Epithelial cell of esophagus (primary cell): ENCODE measurements at regions not wholly inside any gene's neighbourhood (a gene's known extent, or its start where the extent isn't known, plus 50 kb on each side); places are given as distances from the start of the nearest gene placed in this dataset.
A peak's percentile ranks its signal among the peaks of the same experiment; 100 is the strongest.

Source experiments
- DNase-seq: peaks from one replicate; pipeline ENCODE4 v3.0.0; 2010; ENCODE audit warnings: low read depth
- H3K4me3 ChIP-seq: 2 replicates; pipeline ENCODE4 v1.5.1; 2011; ENCODE audit warnings: mild to moderate bottlenecking, low read length, control low read depth
- CTCF ChIP-seq: IDR thresholded peaks from 2 replicates; pipeline ENCODE4 v1.5.1; 2011; ENCODE audit warnings: low read depth, mild to moderate bottlenecking, low read length, control low read depth, inconsistent platforms; ENCODE audit not compliant: insufficient read depth; ENCODE audit errors: missing control alignments

GRCh38 chr1:218760601-218761570, 412.8 kb upstream of the LYPLAL1 start:
- DNase-seq: no peak
- no peak for TF ChIP-seq CTCF
- no peak overlapping the region for H3K4me3 ChIP-seq

- H3K4me3 ChIP-seq: no peak overlapping the region
- DNase-seq: no peak
- TF ChIP-seq CTCF: no peak
These were observed 410.1 kb upstream of the LYPLAL1 start for GRCh38 chr1:218763538-218763937.

GRCh38 chr1:218765753-218766152, 407.9 kb upstream of the LYPLAL1 start:
- no peak for DNase-seq
- no peak for TF ChIP-seq CTCF

GRCh38 chr1:218771931-218772330, 401.7 kb upstream of the LYPLAL1 start:
- H3K4me3 ChIP-seq: no peak overlapping the region
- no peak for DNase-seq
- no peak for TF ChIP-seq CTCF

More at GRCh38 chr1:218765753-218766152, 407.9 kb upstream of the LYPLAL1 start:
- no peak overlapping the region for H3K4me3 ChIP-seq

GRCh38 chr1:218772575-218772974, 401.1 kb upstream of the LYPLAL1 start:
- H3K4me3 ChIP-seq: no peak overlapping the region
- no peak for TF ChIP-seq CTCF
- DNase-seq: peak; percentile 67

GRCh38 chr1:218775501-218776021, 398.1 kb upstream of the LYPLAL1 start:
- DNase-seq: no peak
- H3K4me3 ChIP-seq: no peak overlapping the region
- TF ChIP-seq CTCF: no peak
